Stomach (tissue), 4 donors: ENCODE measurements at regions not wholly inside any gene's neighbourhood (a gene's known extent, or its start where the extent isn't known, plus 50 kb on each side); places are given as distances from the start of the nearest gene placed in this dataset.

ENCODE experiments used
- EP300 ChIP-seq: sonication (generic); formaldehyde crosslinking; IDR thresholded peaks from one replicate; pipeline ENCODE4 v1.6.1; 2017; ENCODE audit warnings: antibody characterized with exemption
- POLR2A ChIP-seq, 4 donors: fragments of 450-650 bp; IDR thresholded peaks; one replicate each; pipeline ENCODE4 v1.6.1; 2016; ENCODE audit warnings: antibody characterized with exemption in 4 of 4, control low read depth in 2 of 4, mild to moderate bottlenecking in 1 of 4, moderate library complexity in 1 of 4
- POLR2AphosphoS5 ChIP-seq, 3 donors: sonication (generic); formaldehyde crosslinking; IDR thresholded peaks; one replicate each; pipeline ENCODE4 v1.6.1; 2016; ENCODE audit warnings: antibody characterized with exemption in 3 of 3
- TF ChIP-seq, protein P1 (sequence below), 7 experiments: fragments of 450-650 bp in 4 of 7; fragments of 200-600 bp in 3 of 7; sonication (generic) in 3 of 7; IDR thresholded peaks; one replicate each; pipeline ENCODE4 v1.5.1; 2016 to 2019; ENCODE audit warnings: antibody characterized with exemption in 7 of 7, control low read depth in 2 of 7, mild to moderate bottlenecking in 1 of 7

- TF ChIP-seq, protein P1, sequence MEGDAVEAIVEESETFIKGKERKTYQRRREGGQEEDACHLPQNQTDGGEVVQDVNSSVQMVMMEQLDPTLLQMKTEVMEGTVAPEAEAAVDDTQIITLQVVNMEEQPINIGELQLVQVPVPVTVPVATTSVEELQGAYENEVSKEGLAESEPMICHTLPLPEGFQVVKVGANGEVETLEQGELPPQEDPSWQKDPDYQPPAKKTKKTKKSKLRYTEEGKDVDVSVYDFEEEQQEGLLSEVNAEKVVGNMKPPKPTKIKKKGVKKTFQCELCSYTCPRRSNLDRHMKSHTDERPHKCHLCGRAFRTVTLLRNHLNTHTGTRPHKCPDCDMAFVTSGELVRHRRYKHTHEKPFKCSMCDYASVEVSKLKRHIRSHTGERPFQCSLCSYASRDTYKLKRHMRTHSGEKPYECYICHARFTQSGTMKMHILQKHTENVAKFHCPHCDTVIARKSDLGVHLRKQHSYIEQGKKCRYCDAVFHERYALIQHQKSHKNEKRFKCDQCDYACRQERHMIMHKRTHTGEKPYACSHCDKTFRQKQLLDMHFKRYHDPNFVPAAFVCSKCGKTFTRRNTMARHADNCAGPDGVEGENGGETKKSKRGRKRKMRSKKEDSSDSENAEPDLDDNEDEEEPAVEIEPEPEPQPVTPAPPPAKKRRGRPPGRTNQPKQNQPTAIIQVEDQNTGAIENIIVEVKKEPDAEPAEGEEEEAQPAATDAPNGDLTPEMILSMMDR (IDR thresholded peaks at IDR 0.05): no peak
- TF ChIP-seq POLR2A (IDR thresholded peaks at IDR 0.05) (no peak), POLR2AphosphoS5 (IDR thresholded peaks at IDR 0.05) (no peak), EP300 (no peak)
Measured at GRCh38 chr6:165837948-165838745, 175.1 kb upstream of the PDE10A start.
